LNCAP (cell line): ENCODE measurements at regions not wholly inside any gene's neighbourhood (a gene's known extent, or its start where the extent isn't known, plus 50 kb on each side); places are given as distances from the start of the nearest gene placed in this dataset.

Experiments used
- TF ChIP-seq, protein P1 (sequence below): fragments of 450-650 bp; IDR thresholded peaks from 2 replicates; pipeline ENCODE4 v1.5.1; 2017; ENCODE audit warnings: mild to moderate bottlenecking

DNA sequence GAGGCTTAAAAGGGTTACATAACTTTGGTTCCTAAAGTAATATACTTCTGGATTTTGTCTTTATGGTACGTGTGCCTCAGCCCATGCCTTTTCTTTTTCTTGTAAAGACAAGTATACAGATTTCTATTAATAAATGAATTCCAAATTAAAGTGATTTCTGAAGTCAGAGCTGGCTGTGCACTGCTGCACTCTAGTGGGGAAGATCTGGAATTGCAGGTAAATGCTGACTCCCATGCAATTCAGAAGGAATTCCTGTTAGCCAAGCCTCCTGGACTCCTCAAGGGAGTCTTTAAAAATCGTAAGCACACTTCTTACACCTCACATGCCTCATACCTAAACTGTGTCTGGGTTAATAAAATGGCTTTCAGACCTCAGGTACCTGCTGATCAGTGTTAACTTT, 118.4 kb upstream of the SLC7A1 start:
- TF ChIP-seq, protein P1, sequence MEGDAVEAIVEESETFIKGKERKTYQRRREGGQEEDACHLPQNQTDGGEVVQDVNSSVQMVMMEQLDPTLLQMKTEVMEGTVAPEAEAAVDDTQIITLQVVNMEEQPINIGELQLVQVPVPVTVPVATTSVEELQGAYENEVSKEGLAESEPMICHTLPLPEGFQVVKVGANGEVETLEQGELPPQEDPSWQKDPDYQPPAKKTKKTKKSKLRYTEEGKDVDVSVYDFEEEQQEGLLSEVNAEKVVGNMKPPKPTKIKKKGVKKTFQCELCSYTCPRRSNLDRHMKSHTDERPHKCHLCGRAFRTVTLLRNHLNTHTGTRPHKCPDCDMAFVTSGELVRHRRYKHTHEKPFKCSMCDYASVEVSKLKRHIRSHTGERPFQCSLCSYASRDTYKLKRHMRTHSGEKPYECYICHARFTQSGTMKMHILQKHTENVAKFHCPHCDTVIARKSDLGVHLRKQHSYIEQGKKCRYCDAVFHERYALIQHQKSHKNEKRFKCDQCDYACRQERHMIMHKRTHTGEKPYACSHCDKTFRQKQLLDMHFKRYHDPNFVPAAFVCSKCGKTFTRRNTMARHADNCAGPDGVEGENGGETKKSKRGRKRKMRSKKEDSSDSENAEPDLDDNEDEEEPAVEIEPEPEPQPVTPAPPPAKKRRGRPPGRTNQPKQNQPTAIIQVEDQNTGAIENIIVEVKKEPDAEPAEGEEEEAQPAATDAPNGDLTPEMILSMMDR, result peak; percentile 84

DNA sequence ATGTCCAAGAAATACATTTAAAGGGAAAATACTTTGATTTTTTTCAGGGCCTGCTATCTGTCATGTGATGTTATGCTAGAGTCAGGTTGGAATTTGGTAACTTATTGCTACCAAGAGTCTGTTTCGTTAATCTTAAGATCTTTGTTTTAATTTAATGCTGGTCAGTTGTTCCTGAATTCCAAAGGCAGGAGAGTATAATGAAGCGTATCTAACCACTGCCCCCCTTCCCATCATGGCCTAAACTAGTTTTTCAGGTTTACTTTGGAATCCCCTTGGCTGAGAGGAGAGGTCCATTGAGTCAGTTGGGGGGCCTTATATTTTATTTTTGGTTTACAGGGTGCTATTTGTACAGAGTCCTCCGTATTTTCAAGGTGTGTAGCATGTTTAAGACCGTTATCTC, 116.3 kb upstream of the SLC7A1 start:
- TF ChIP-seq, protein P1, result no peak

DNA sequence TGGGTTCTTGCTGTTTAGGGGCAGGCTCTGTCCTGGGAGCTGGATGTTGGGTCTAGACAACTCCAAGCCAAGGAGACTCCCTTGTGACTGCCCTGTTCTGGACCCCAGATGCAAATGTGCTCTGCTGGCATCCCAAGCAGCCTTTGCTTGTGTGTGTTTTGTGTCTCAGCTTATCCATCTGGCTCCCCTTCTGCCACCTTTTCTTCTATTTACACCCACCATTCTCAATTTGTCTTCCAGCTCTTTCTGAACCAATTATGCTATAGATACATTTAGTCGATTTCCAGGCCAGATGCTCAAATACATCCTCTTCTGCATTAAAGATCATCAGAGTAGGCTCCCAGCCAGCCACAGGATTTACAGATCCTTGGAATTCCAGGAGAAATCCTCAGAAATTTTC, 115.0 kb upstream of the SLC7A1 start:
- TF ChIP-seq, protein P1, result no peak

DNA sequence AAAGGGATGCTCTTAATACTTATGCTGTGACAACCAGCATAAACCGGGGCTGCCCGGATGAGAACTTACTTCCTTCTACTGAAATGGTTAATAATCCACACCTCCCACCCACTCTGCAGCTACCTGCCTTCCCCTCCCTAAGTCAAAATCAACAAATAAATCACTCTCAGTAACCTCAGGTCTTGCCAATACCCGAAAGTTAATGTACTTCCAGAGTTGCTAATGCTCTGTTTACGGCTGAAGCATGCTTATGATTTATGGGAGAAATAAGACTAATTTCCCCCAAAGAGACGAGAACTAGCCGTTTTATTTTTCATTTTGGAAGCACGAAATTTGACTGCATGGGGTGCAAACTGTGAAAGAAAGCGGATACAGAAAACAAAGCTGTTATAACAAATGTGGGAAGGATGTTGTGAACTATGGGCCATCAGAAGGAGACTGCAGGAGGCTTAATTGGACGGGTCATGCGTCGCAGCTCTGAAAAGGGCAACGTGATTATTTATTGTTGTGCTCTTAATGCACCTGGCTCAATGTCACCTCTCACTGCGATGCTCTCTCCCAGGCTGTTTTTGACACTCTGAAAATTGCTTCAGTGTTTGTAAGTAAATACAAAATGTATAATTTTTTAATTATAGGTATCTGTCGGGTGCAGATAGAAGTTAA, 114.0 kb upstream of the SLC7A1 start:
- TF ChIP-seq, protein P1, result no peak

DNA sequence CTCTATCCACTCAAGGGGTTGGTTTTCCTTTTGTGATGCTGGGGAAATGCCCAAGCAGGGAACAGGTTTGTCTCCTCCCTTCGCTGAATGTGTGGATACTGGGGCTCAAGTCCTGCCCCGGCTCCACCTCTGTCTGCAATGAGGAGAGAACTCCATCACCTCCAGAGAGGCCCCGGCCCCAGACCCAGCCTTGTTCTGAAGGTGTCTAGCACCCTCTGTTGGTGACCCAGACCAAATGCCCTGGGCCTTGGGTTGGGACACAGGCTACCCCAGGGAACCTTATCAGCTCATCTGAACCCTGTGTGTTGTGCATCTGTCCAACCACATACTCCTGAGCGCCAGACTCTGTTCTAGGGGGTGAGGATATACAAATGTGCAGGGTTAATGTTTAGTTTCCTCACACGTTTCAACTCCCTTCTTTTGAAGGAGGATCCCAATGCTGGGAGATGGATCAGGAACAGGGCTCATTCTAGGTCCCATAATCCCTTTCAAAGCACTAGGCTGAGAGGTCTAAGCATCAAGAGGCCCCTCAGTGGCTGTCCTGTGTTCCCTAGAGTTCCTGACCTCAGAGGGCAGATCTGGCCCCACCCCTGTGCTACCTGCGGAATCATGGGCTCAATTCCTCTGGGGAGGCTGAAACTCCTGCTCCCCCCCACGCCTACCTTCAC, 112.5 kb upstream of the SLC7A1 start:
- TF ChIP-seq, protein P1, result peak; percentile 69

DNA sequence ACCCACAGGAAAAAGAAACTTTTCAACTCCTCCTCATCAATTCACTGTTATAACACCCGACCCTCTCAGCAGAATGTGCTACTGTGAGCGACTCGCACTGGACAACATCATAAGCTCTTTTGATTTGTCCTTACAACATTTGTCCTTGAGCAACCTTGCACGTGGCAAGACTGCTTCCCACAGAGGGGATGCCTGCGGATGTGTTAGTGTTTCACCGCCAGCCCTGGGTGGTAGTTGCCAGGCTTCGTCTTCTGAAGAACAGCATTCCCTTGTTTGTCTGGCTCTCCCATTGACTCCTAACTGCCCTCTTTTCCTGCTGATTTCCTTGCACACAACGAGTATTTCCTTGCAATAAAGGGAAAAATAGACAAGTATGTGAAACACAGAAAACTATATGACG, 111.4 kb upstream of the SLC7A1 start:
- TF ChIP-seq, protein P1, result no peak

DNA sequence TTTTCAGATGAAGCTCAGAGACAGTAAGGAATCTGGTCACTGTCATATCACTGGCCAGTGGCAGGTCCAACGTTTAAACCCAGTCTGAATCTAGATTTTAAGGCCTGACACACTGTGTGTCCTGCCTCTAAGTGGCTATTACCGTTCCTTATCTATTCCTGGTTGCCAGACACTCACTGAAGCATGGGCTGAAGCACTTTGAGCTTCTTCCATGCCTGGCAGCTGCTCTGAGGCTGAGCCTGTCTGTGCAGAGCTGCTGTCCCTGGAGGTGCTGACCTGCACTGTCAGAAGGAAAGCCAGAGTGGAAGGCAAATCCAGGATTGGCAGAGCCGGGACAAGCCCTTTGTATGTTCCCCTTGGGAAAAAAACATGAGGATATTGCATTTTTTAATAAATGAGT, 109.2 kb upstream of the SLC7A1 start:
- TF ChIP-seq, protein P1, result no peak
